Neuron (in vitro differentiated cells): ENCODE measurements at regions not wholly inside any gene's neighbourhood (a gene's known extent, or its start where the extent isn't known, plus 50 kb on each side); places are given as distances from the start of the nearest gene placed in this dataset.

Experiments
- H2AFZ ChIP-seq: one replicate; pipeline ENCODE4 v1.6.1; 2013; ENCODE audit warnings: low read depth, mild to moderate bottlenecking, inconsistent platforms, low read length, moderate library complexity
- H3K27me3 ChIP-seq: one replicate; pipeline ENCODE4 v1.6.1; 2013; ENCODE audit warnings: low read length; ENCODE audit not compliant: insufficient read depth
- H3K36me3 ChIP-seq: one replicate; pipeline ENCODE4 v1.6.1; 2013; ENCODE audit warnings: low read length; ENCODE audit not compliant: insufficient read depth
- H3K4me1 ChIP-seq: one replicate; pipeline ENCODE4 v1.6.1; 2013; ENCODE audit warnings: low read length; ENCODE audit not compliant: insufficient read depth
- H3K4me3 ChIP-seq: 2 replicates; pipeline ENCODE4 v1.5.1; 2013; ENCODE audit warnings: mild to moderate bottlenecking, low read length, moderate library complexity
- H3K9me3 ChIP-seq: one replicate; pipeline ENCODE4 v1.6.1; 2013; ENCODE audit warnings: low read length

- Histone ChIP-seq H3K4me1 (no peaks in the 10 kb centered on the region), H3K4me3 (no peak overlapping the region), H3K27me3 (no peaks in the 10 kb centered on the region), H3K36me3 (no peaks in the 10 kb centered on the region), H2AFZ (no peak overlapping the region), H3K9me3 (no peaks in the 10 kb centered on the region)
Observed at GRCh38 chr18:68449292-68449691, 265.6 kb downstream of the TMX3 start.

- Histone ChIP-seq H3K36me3 (no peaks in the 10 kb centered on the region), H3K9me3 (no peaks in the 10 kb centered on the region), H3K4me1 (no peaks in the 10 kb centered on the region), H3K27me3 (no peaks in the 10 kb centered on the region), H3K4me3 (no peak overlapping the region), H2AFZ (no peak overlapping the region)
Observed at GRCh38 chr18:68448736-68449135, 266.2 kb downstream of the TMX3 start.

- H3K36me3 ChIP-seq = no peaks in the 10 kb centered on the region
- H3K27me3 ChIP-seq = no peaks in the 10 kb centered on the region
- H2AFZ ChIP-seq = no peak overlapping the region
- H3K9me3 ChIP-seq = no peaks in the 10 kb centered on the region
- H3K4me1 ChIP-seq = no peaks in the 10 kb centered on the region
- H3K4me3 ChIP-seq = no peak overlapping the region
Observed at GRCh38 chr18:68447286-68447685, 267.6 kb downstream of the TMX3 start.

GRCh38 chr18:68445668-68446426 is 269.1 kb downstream of the TMX3 start:
- no peaks in the 10 kb centered on the region for H3K9me3 ChIP-seq

DNA sequence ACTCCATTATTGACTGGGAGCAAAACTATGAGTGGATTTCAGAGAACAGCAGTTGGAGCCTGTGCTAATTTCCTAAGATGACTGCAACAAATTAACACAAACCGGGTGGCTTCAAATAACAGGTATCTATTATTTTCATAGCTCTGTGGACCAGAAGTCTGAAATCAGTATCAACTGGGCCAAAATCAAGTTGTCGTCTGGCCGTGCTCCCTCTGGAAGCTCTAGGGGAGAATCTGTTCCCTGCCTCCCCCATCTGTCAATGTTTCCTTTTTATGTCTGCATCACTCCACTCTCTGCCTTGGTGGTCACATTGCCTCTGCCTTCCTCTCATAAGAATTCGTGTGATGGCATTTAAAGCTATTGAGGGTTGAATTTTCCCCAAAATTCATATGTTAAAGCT is 269.8 kb downstream of the TMX3 start:
- Histone ChIP-seq H3K4me1 (no peaks in the 10 kb centered on the region), H2AFZ (no peak overlapping the region), H3K9me3 (no peaks in the 10 kb centered on the region), H3K36me3 (no peaks in the 10 kb centered on the region), H3K27me3 (no peaks in the 10 kb centered on the region), H3K4me3 (no peak overlapping the region)

More at GRCh38 chr18:68445668-68446426, 269.1 kb downstream of the TMX3 start:
- Histone ChIP-seq H3K36me3 (no peaks in the 10 kb centered on the region), H2AFZ (no peak overlapping the region), H3K27me3 (no peaks in the 10 kb centered on the region), H3K4me1 (no peaks in the 10 kb centered on the region), H3K4me3 (no peak overlapping the region)

DNA sequence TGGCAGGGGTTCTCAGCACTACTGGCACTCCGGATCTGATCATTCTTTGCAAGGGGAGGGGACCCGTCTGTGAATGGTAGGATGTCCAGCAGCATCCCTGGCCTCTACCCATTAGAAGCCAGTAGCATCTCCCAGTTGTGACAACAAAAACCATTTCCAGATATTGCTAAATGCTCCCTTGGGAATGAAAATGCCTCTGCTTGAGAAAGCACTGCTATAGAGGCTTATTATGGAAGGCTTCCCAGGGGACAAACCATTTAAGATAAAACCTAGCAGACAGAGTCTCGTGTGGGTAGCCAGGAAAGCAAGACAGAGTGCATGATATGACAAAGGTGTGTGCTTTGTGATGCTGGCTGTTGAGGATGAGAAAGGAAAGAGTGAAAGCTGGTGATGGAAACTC is 273.7 kb downstream of the TMX3 start:
- Histone ChIP-seq H3K4me3 (no peak overlapping the region), H2AFZ (no peak overlapping the region), H3K36me3 (no peaks in the 10 kb centered on the region), H3K4me1 (peaks cover 7% of the 10 kb centered on the region), H3K9me3 (peaks cover 5% of the 10 kb centered on the region), H3K27me3 (no peaks in the 10 kb centered on the region)

DNA sequence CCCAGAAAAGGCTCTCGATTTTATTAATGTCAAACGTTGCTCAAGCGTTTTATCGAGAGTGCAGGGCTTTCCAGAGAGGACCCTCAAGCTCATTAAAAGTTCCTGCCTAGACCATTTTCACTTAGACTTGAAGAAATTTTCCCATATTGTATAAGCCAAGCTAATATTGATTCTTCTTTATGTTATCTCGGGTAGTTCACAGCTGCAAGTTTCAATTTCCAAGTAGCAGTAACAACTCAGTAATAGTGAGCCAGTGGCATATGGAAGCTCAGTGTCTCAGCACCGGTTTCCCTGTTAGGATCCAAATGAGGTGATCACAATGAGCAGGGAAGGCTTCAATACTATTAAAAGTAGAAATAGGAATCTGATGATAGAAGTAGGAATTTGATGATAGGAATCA is 274.5 kb downstream of the TMX3 start:
- no peak overlapping the region for H3K4me3 ChIP-seq
- H3K9me3 ChIP-seq = peaks cover 5% of the 10 kb centered on the region
- H3K27me3 ChIP-seq = no peaks in the 10 kb centered on the region
- H3K4me1 ChIP-seq = peaks cover 7% of the 10 kb centered on the region
- H2AFZ ChIP-seq = no peak overlapping the region
- no peaks in the 10 kb centered on the region for H3K36me3 ChIP-seq

DNA sequence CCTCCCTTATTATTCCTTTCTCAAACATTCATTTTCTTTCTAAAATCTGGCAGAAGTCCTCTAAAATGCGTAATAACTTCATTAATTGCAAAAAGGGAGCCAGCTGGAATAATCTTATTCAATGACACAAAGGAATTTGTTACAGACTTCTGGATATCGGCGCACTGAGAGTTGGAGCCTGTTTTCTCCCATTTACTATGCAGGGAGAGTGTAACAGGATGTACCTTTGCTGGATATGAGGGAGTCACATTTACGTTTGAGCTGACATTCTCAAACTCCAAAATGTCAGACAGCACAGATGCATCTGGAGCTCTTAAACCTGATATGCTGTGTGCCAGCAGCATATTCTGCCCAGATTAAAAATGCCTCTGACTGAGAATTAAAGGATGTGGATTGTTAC is 275.3 kb downstream of the TMX3 start:
- Histone ChIP-seq H3K9me3 (peaks cover 5% of the 10 kb centered on the region), H2AFZ (no peak overlapping the region), H3K36me3 (no peaks in the 10 kb centered on the region), H3K4me3 (no peak overlapping the region), H3K27me3 (no peaks in the 10 kb centered on the region), H3K4me1 (peaks cover 7% of the 10 kb centered on the region)

GRCh38 chr18:68438983-68439382 is 275.9 kb downstream of the TMX3 start:
- Histone ChIP-seq H2AFZ (no peak overlapping the region), H3K27me3 (no peaks in the 10 kb centered on the region), H3K4me1 (peaks cover 7% of the 10 kb centered on the region), H3K9me3 (peaks cover 5% of the 10 kb centered on the region), H3K36me3 (no peaks in the 10 kb centered on the region), H3K4me3 (no peak overlapping the region)

- Histone ChIP-seq H3K36me3 (no peaks in the 10 kb centered on the region), H2AFZ (no peak overlapping the region), H3K4me3 (no peak overlapping the region), H3K9me3 (peaks cover 5% of the 10 kb centered on the region), H3K4me1 (peaks cover 7% of the 10 kb centered on the region), H3K27me3 (no peaks in the 10 kb centered on the region)
Observed at GRCh38 chr18:68438536-68438935, 276.4 kb downstream of the TMX3 start.

DNA sequence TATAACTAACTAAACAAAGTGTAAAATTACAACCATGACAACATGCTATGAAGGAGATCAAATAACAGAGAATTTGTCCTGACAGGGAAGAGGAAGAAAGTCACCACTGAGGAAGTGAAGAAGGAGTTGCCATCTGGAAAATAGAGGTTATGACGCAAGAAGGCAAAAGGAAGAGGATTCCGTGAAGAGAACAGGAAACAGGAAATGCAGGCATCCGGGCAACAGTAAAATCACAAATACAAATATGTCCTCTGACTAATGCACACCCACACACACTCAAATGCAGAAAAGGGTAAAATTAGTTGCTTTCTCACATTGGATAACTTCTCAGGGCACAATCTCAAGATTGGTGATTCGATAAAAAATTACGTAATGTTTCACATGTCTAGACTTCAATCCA is 278.4 kb downstream of the TMX3 start:
- Histone ChIP-seq H3K36me3 (no peaks in the 10 kb centered on the region), H3K4me1 (peaks cover 7% of the 10 kb centered on the region), H3K27me3 (no peaks in the 10 kb centered on the region), H2AFZ (no peak overlapping the region), H3K9me3 (peaks cover 5% of the 10 kb centered on the region), H3K4me3 (no peak overlapping the region)

- Histone ChIP-seq H3K4me3 (no peak overlapping the region), H2AFZ (no peak overlapping the region), H3K9me3 (peaks cover 5% of the 10 kb centered on the region), H3K27me3 (no peaks in the 10 kb centered on the region), H3K4me1 (peaks cover 7% of the 10 kb centered on the region), H3K36me3 (no peaks in the 10 kb centered on the region)
Observed at GRCh38 chr18:68435581-68435980, 279.3 kb downstream of the TMX3 start.

DNA sequence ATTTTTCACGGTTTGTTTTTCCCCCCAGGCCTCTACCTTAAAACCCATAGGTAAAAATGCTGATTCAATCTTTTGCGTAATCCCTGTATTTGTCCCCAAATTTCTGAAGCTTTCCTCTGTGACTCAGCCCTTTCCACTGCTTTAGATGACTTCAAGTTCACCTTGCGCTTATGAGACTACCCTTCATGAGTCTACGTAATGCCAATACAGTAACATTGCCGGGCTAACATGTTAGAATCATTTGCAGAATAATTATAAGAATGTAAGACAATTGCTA is 283.0 kb downstream of the TMX3 start:
- no peaks in the 10 kb centered on the region for H3K36me3 ChIP-seq
- H3K4me1 ChIP-seq = peaks cover 18% of the 10 kb centered on the region
- H3K27me3 ChIP-seq = no peaks in the 10 kb centered on the region
- H2AFZ ChIP-seq = no peak overlapping the region
- no peaks in the 10 kb centered on the region for H3K9me3 ChIP-seq
- no peak overlapping the region for H3K4me3 ChIP-seq
